ENCODE measurements at regions not wholly inside any gene's neighbourhood (a gene's known extent, or its start where the extent isn't known, plus 50 kb on each side); places are given as distances from the start of the nearest gene placed in this dataset.

DNA sequence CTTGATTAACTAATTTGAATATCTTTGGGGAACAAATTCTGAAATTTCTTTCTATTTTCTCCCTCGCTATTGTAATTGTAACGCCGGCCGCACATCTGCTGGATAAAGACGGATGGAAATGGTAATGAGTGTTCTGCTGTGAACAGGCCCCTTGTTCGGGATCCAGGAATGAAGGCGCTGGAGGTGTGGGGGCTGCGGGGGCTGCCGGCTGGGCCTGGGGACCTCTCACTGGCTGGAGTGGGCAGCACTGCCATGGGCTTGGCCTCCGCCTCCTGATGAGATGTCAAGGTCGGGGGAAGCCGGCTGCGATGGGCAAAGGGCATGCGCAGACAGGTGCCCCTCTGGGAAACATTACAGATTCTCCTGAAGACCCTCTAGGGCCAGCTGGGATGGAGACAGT is 175.4 kb downstream of the PHETA1 start:
- TF ChIP-seq, protein P1, sequence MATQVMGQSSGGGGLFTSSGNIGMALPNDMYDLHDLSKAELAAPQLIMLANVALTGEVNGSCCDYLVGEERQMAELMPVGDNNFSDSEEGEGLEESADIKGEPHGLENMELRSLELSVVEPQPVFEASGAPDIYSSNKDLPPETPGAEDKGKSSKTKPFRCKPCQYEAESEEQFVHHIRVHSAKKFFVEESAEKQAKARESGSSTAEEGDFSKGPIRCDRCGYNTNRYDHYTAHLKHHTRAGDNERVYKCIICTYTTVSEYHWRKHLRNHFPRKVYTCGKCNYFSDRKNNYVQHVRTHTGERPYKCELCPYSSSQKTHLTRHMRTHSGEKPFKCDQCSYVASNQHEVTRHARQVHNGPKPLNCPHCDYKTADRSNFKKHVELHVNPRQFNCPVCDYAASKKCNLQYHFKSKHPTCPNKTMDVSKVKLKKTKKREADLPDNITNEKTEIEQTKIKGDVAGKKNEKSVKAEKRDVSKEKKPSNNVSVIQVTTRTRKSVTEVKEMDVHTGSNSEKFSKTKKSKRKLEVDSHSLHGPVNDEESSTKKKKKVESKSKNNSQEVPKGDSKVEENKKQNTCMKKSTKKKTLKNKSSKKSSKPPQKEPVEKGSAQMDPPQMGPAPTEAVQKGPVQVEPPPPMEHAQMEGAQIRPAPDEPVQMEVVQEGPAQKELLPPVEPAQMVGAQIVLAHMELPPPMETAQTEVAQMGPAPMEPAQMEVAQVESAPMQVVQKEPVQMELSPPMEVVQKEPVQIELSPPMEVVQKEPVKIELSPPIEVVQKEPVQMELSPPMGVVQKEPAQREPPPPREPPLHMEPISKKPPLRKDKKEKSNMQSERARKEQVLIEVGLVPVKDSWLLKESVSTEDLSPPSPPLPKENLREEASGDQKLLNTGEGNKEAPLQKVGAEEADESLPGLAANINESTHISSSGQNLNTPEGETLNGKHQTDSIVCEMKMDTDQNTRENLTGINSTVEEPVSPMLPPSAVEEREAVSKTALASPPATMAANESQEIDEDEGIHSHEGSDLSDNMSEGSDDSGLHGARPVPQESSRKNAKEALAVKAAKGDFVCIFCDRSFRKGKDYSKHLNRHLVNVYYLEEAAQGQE (IDR thresholded peaks at IDR 0.05; ENCODE audit: borderline replicate concordance), result no peak
- no peak for TF ChIP-seq TAF1 (IDR thresholded peaks at IDR 0.05; ENCODE audit: low read depth)
- no peak for TF ChIP-seq MXI1 (conservative IDR thresholded peaks at IDR 0.05; ENCODE audit: poor library complexity, severe bottlenecking)
- TF ChIP-seq POLR2AphosphoS5 (IDR thresholded peaks at IDR 0.05), result no peak
- TF ChIP-seq EP300 (conservative IDR thresholded peaks at IDR 0.05; ENCODE audit: poor library complexity, severe bottlenecking), result no peak
- no peak for TF ChIP-seq SMC3 (conservative IDR thresholded peaks at IDR 0.05; ENCODE audit: poor library complexity)
- TF ChIP-seq EZH2 (IDR thresholded peaks at IDR 0.05; ENCODE audit: borderline replicate concordance, insufficient read depth, low read length, poor library complexity, severe bottlenecking), result no peak
- H3K9ac ChIP-seq (ENCODE audit: low read length), result no peak overlapping the region
- no peak overlapping the region for H2AFZ ChIP-seq (ENCODE audit: low read depth, low read length)
- no peak overlapping the region for H3K4me2 ChIP-seq (ENCODE audit: low read length)
- no peaks in the 10 kb centered on the region for H3K36me3 ChIP-seq (ENCODE audit: insufficient read depth, low read length)
- no peaks in the 10 kb centered on the region for H3K9me2 ChIP-seq (ENCODE audit: insufficient read depth, low read length)
- no peak overlapping the region for H3K27ac ChIP-seq (ENCODE audit: low read length)
- no peaks in the 10 kb centered on the region for H3K79me2 ChIP-seq (replicated peaks; ENCODE audit: insufficient read depth, low read length)
- H4K20me1 ChIP-seq (ENCODE audit: insufficient read depth), result no peaks in the 10 kb centered on the region
- no peak overlapping the region for H3K4me3 ChIP-seq (ENCODE audit: low read length)
- no peaks in the 10 kb centered on the region for H3K27me3 ChIP-seq (ENCODE audit: insufficient read depth, low read depth, low read length)
- H3F3A ChIP-seq (ENCODE audit: insufficient read depth, low read length, poor library complexity, severe bottlenecking), result no peaks in the 10 kb centered on the region
- peaks cover 6% of the 10 kb centered on the region for H3K9me3 ChIP-seq (ENCODE audit: low read length)

DNA sequence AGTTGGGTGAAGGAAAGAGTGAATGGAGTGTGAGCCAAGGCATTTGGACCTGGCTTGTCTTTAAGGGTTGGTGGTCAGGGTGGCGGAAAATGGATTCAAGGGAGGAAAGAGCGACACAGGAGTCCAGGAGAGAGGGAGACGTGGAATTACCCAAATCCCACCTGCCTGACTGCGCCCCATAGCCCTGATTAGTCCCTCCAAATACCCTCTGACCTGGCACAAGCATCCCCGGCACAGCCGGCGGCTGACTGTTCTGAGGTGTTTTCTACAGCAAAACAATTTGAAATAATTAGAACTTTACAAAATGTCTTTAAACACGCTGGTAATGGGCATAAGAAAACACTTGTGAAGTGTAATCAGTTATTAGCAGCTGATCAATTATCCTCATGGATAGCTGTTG is 175.8 kb downstream of the PHETA1 start:
- Histone ChIP-seq H3K27ac (ENCODE audit: low read length) (no peak overlapping the region), H3F3A (ENCODE audit: insufficient read depth, low read length, poor library complexity, severe bottlenecking) (no peaks in the 10 kb centered on the region), H3K79me2 (replicated peaks; ENCODE audit: insufficient read depth, low read length) (no peaks in the 10 kb centered on the region), H3K9me3 (ENCODE audit: low read length) (peaks cover 6% of the 10 kb centered on the region), H4K20me1 (ENCODE audit: insufficient read depth) (no peaks in the 10 kb centered on the region), H3K9ac (ENCODE audit: low read length) (no peak overlapping the region), H3K27me3 (ENCODE audit: insufficient read depth, low read depth, low read length) (no peaks in the 10 kb centered on the region), H2AFZ (ENCODE audit: low read depth, low read length) (no peak overlapping the region), H3K4me2 (ENCODE audit: low read length) (no peak overlapping the region), H3K4me3 (ENCODE audit: low read length) (no peak overlapping the region), H3K36me3 (ENCODE audit: insufficient read depth, low read length) (no peaks in the 10 kb centered on the region), H3K9me2 (ENCODE audit: insufficient read depth, low read length) (no peaks in the 10 kb centered on the region)
- TF ChIP-seq, protein P2, sequence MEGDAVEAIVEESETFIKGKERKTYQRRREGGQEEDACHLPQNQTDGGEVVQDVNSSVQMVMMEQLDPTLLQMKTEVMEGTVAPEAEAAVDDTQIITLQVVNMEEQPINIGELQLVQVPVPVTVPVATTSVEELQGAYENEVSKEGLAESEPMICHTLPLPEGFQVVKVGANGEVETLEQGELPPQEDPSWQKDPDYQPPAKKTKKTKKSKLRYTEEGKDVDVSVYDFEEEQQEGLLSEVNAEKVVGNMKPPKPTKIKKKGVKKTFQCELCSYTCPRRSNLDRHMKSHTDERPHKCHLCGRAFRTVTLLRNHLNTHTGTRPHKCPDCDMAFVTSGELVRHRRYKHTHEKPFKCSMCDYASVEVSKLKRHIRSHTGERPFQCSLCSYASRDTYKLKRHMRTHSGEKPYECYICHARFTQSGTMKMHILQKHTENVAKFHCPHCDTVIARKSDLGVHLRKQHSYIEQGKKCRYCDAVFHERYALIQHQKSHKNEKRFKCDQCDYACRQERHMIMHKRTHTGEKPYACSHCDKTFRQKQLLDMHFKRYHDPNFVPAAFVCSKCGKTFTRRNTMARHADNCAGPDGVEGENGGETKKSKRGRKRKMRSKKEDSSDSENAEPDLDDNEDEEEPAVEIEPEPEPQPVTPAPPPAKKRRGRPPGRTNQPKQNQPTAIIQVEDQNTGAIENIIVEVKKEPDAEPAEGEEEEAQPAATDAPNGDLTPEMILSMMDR (IDR thresholded peaks at IDR 0.05; ENCODE audit: poor library complexity, severe bottlenecking), result no peak
- no peak for TF ChIP-seq EZH2 (IDR thresholded peaks at IDR 0.05; ENCODE audit: borderline replicate concordance, insufficient read depth, low read length, poor library complexity, severe bottlenecking)
- no peak for TF ChIP-seq SMC3 (conservative IDR thresholded peaks at IDR 0.05; ENCODE audit: poor library complexity)
- no peak for TF ChIP-seq RAD21 (conservative IDR thresholded peaks at IDR 0.05)
- TF ChIP-seq TAF1 (IDR thresholded peaks at IDR 0.05; ENCODE audit: low read depth), result no peak
- TF ChIP-seq, protein P1 (IDR thresholded peaks at IDR 0.05; ENCODE audit: borderline replicate concordance), result no peak
- no peak for TF ChIP-seq EP300 (conservative IDR thresholded peaks at IDR 0.05; ENCODE audit: poor library complexity, severe bottlenecking)
- no peak for TF ChIP-seq MXI1 (conservative IDR thresholded peaks at IDR 0.05; ENCODE audit: poor library complexity, severe bottlenecking)
- no peak for TF ChIP-seq POLR2AphosphoS5 (IDR thresholded peaks at IDR 0.05)
